H1 (cell line): ENCODE measurements at regions not wholly inside any gene's neighbourhood (a gene's known extent, or its start where the extent isn't known, plus 50 kb on each side); places are given as distances from the start of the nearest gene placed in this dataset.

Experiments
- ATF3 ChIP-seq: IDR thresholded peaks from 2 replicates; pipeline ENCODE4 v1.6.1; 2011; ENCODE audit warnings: low read depth, mild to moderate bottlenecking, low read length; ENCODE audit not compliant: insufficient read depth
- CTCF ChIP-seq, 3 experiments: IDR thresholded peaks; 1 replicate in 2 of 3; 2 replicates in 1 of 3; pipeline versions ENCODE4 v1.5.1 to v1.6.1; 2011; ENCODE audit warnings: low read length in 3 of 3, mild to moderate bottlenecking in 3 of 3, inconsistent platforms in 2 of 3, low read depth in 1 of 3, moderate library complexity in 1 of 3; ENCODE audit not compliant: insufficient read depth in 1 of 3; ENCODE audit errors: control extremely low read depth in 1 of 3
- EZH2 ChIP-seq: fragments of 200-600 bp; sonication (generic); IDR thresholded peaks from 2 replicates; pipeline ENCODE4 v1.7.1; 2012; ENCODE audit warnings: low read depth, mild to moderate bottlenecking, moderate library complexity, low read length, inconsistent platforms; ENCODE audit not compliant: severe bottlenecking
- KDM1A ChIP-seq: fragments of 200-600, 300-600 bp; sonication (generic); IDR thresholded peaks from 2 replicates; pipeline ENCODE4 v1.7.1; 2016; ENCODE audit warnings: mild to moderate bottlenecking, low read length, borderline replicate concordance
- MAFK ChIP-seq: IDR thresholded peaks from 2 replicates; pipeline ENCODE4 v1.6.1; 2012; ENCODE audit warnings: low read depth, mild to moderate bottlenecking, improper control_type of control experiment, low read length
- MAX ChIP-seq: IDR thresholded peaks from 2 replicates; pipeline ENCODE4 v1.6.1; 2012; ENCODE audit warnings: inconsistent platforms
- POLR2A ChIP-seq, 2 experiments: IDR thresholded peaks; 1 replicate in 1 of 2; 2 replicates in 1 of 2; pipeline ENCODE4 v1.6.1; 2011; ENCODE audit warnings: low read depth in 2 of 2, low read length in 2 of 2, mild to moderate bottlenecking in 2 of 2; ENCODE audit errors: control extremely low read depth in 1 of 2
- POLR2AphosphoS5 ChIP-seq: IDR thresholded peaks from 2 replicates; pipeline ENCODE4 v1.6.1; 2011; ENCODE audit warnings: low read depth, low read length
- RFX5 ChIP-seq: IDR thresholded peaks from 2 replicates; pipeline ENCODE4 v1.6.1; 2011; ENCODE audit warnings: low read depth, low read length, improper control_type of control experiment, borderline replicate concordance
- SP2 ChIP-seq: IDR thresholded peaks from 2 replicates; pipeline ENCODE4 v1.6.1; 2012; ENCODE audit warnings: mild to moderate bottlenecking, low read length, inconsistent platforms
- SRF ChIP-seq: IDR thresholded peaks from 2 replicates; pipeline ENCODE4 v1.6.1; 2011; ENCODE audit warnings: mild to moderate bottlenecking, low read depth, low read length, moderate library complexity
- TCF12 ChIP-seq: IDR thresholded peaks from 2 replicates; pipeline ENCODE4 v1.6.1; 2011; ENCODE audit warnings: low read depth, mild to moderate bottlenecking, low read length

- TF ChIP-seq EZH2, result no peak
- no peak for TF ChIP-seq POLR2A (IDR thresholded peaks at IDR 0.05; ENCODE audit: control extremely low read depth in 1 of 2, low read depth in 2 of 2, low read length in 2 of 2)
- no peak for TF ChIP-seq CTCF (IDR thresholded peaks at IDR 0.05; ENCODE audit: control extremely low read depth in 1 of 3, insufficient read depth in 1 of 3, low read depth in 1 of 3, low read length in 3 of 3)
- no peak for TF ChIP-seq KDM1A
- TF ChIP-seq SRF, result no peak
- TF ChIP-seq MAX, result no peak
- no peak for TF ChIP-seq SP2
- TF ChIP-seq MAFK, result no peak
- TF ChIP-seq POLR2AphosphoS5, result no peak
- no peak for TF ChIP-seq TCF12
- TF ChIP-seq RFX5, result no peak
- no peak for TF ChIP-seq ATF3
These were observed 182.4 kb upstream of the RBFOX1 start for GRCh38 chr16:7150230-7150629.
